GM18951 (cell line): ENCODE measurements at regions not wholly inside any gene's neighbourhood (a gene's known extent, or its start where the extent isn't known, plus 50 kb on each side); places are given as distances from the start of the nearest gene placed in this dataset.
"Not testable (repeated sequence)": the region's sequence is repeated elsewhere in the genome, so short reads cannot be mapped to it uniquely, and the experiment has no call there.

Experiments used
- POLR2A ChIP-seq: IDR thresholded peaks from 4 replicates; pipeline ENCODE4 v1.6.1; 2011; ENCODE audit warnings: mild to moderate bottlenecking; ENCODE audit not compliant: insufficient read length, insufficient read depth; ENCODE audit errors: extremely low read depth
- in situ Hi-C: fragments of 300-500 bp; cut with MboI; formaldehyde crosslinking; loops from one replicate; pipeline ENCODE4 v1.12.0; 2022; ENCODE audit warnings: low sequenced_read_pairs, mixed read lengths, inconsistent platforms; ENCODE audit not compliant: unreplicated experiment

DNA sequence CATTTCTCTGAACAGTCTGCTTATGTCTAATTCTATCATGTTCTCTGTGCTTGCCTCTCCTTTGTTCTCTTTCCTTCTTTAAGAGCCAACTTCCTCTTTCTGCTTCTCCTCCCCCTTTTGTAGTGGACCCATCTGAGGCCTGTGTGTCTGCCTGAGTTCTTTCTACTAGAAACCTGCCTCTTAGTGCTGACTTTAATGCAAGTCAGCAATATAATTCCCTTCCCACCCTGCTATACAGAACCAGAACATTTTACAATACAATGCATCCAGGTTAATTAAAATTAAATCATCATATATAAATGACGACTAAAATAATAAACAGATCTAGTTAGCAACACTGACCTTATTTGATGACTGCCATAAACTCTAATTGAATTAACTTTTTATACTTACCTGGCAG, 82.6 kb upstream of the GAS1 start:
- in situ Hi-C loops = no loop called here
- TF ChIP-seq POLR2A = no peak

DNA sequence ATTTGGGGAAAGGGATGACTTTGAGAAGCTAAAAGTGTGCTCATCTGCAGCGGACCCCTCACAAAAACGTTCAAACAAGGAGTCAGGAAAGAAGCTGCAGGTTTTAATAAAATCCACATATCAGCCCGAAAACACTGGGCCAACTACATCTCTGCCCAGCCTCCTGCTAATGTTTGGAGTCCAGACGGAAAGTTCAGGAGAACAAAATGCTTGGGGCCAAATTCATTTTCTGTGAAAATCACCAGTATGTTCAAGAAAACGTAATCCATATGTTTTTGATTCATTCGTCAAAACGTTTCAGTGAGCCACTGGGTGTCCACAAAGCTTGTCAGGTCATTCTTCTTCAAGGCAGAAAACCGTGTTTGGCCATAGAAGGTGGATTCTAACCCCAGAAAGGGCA, 87.5 kb upstream of the GAS1 start:
- TF ChIP-seq POLR2A = no peak
- in situ Hi-C loops = no loop called here

DNA sequence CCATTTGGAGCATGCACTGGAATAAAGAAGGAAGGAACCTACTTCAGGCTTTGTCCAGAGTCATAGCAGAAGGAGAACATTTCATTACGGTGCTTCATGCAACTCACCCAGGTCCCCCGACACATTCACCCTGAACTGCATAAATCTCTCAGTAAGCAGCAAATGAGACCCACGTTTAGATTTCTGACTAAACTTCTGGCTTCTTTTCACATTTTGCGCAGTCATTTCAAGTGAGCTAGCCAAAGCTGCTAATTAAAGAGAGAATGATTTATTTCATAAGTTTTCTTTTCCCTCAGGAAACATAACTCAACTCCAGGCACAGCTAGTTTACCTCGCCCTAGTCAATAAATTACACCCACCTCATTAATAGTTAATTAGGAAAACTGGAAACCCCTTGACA, 88.6 kb upstream of the GAS1 start:
- in situ Hi-C loops = no loop called here

DNA sequence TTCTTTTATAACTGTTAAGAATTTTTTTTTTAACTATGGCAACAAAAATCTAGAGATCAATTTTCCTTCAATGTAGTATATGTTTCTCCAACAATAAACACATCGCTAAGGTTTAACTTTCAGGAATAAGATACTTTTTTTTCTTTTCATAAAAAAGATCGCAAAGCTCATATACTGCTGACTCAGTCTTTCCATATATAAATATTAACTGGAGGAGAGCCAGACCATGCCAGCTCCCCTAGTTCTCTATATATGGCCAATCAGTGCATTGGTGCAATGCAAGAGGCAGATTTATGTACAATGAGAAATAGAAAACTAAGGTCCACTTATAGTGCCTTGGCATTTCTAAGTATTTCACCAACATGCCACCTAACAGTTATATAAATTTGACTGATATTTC, 89.2 kb upstream of the GAS1 start:
- in situ Hi-C loops = no loop called here
- TF ChIP-seq POLR2A = no peak

More for the DNA sequence above, 88.6 kb upstream of the GAS1 start:
- no peak for TF ChIP-seq POLR2A

DNA sequence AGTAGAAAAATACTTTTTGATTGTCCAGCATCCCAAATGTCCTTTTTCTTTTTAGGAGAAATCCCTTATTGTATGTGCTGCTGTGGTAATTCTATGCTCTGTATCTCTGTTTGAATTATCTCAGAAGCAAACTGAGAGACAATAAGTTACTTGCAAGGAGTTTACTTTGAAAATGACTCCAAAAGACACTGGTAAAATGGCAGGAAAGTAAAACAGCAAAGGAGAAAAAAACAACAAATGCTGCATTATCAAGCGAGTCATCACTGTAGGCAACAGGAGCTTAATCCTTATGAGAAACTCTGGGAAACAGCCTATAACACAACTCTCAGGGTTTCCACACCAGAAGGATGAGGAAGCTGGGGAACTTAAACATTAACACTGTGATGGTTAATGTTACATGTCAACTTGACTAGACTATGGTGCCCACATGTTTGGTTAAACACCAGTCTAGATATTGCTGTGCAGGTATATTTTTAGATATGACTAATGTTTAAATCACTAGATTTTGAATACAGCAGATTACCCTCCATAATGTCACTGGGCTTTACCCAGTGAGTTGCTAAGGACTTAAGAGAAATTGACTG, 92.6 kb upstream of the GAS1 start:
- no peak for TF ChIP-seq POLR2A
- in situ Hi-C loops = no loop called here

DNA sequence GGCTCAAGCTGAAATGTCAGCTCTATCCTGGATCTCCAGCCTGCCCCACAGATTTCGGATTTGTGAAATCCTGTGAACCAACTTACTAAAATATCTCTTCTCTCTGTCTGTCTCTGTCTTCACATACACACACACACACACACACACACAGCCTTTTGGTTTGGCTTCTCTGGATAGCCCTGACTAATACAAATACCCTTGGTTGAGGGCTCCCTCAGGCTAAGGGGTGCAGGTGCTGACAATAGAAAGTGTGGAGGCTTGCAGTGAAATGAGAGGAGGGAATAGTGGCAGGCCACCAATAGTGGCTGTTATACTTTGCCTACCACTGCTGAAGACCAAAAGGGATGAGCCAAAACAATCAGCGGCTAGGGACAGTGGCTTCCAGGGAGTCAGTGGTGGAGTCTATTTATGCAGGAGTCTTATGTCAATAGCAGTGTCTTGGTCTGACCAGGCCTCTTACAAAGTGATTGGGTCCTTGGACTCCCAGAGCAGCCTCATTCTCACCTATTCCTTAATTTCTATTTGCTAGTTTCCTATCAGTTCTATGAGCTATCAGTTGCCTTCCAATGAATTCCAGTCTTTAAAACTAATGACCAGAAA, 93.2 kb upstream of the GAS1 start:
- in situ Hi-C loops = no loop called here
- no peak for TF ChIP-seq POLR2A

DNA sequence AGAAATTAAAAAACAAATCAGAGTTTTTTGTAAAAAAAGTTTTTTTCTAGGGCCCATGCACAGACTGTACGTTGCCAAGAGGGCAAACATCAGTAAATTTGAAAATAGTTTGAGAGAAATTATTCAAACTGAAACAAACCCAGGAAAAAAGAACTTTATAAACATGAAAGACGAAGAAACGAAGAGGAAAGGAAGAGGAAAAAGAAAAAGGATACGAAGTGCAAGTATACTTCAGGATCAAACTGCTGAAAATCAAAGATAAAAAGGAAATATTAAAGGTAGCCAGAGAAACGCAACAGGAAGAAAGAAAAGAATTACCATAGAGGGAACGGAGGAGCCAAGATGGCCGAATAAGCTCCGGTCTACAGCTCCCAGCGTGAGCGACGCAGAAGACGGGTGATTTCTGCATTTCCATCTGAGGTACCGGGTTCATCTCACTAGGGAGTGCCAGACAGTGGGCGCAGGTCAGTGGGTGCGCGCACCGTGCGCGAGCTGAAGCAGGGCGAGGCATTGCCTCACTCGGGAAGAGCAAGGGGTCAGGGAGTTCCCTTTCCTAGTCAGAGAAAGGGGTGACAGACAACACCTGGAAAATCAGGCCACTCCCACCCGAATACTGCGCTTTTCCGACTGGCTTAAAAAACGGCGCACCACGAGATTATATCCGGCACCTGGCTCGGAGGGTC, 94.4 kb upstream of the GAS1 start:
- in situ Hi-C loops = not testable (repeated sequence)

DNA sequence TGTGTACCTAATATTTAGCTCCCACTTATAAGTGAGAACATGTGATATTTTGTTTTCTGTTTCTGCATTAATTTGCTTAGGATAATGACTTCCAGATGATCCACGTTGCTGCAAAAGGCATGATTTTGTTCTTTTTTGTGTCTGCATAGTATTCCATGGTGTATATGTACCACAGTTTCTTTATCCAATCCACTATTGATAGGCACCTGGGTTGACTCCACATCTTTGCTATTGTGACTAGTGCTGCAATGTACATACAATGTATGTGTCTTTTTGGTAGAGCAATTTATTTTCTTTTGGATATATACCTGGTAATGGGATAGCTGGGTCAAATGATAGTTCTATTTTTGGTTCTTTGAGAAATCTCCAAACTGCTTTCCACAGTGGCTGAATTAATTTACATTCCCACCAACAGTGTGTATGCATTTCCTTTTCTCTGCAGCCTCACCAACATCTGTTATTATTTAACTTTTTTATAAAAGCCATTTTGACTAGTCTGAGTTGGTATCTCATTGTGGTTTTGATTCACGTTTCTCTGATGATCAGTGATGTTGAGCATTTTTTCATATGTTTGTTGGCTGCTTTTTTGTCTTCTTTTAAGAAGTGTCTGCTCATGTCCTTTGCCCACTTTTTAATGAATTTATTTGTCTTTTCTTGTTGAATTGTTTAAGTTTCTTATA, 102.8 kb upstream of the GAS1 start:
- in situ Hi-C loops = not testable (repeated sequence)

DNA sequence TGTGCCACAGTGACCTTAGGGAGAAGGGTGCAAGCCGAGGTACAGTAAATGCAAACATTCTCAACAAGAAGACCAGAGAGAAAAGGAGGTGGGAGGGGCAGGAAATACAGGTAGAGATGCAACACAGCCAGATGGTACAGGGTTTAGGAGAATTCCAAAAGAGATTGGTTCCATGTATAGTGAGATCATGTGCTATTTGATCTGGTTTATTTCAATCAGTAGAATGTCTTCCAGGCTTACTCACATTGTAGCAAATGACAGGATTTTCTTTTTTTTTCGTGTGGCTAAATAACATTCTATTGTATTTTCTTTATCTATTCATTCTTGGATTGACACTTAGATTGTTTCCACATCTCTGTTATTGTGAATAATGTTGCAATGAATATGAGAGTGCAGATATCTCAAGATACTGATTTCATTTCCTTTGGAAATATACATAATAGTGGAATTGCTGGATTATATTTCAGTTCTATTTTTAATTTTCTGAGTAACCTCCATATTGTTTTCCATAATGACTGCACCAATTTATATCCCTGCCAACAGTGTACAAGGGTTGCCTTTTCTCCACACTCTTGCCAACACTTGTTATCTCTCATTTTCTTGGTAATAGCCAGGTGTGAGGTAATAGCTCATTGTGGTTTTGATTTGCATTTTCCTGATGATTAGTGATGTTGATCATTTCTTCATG, 107.8 kb upstream of the GAS1 start:
- in situ Hi-C loops = no loop called here
- no peak for TF ChIP-seq POLR2A

DNA sequence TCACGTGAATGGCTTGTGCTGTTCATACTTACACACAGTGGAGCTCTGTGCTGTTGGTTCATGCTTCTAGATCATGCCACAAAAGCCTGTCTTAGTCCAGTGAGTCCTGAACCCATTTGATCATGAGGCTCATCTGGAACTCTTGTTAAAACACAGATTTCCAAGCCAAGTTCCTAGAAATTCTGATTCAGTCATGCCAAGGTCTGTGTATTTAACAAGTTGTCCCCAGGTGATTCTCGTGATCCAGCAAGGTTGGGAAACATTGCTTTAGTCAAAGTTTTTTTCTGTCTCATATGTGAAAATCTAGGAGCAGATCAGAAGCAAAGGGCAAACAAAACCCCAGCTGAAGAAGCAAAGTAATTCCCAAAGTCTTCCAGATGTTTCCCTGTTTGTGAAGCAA, 112.5 kb upstream of the GAS1 start:
- no peak for TF ChIP-seq POLR2A
- in situ Hi-C loops = no loop called here

DNA sequence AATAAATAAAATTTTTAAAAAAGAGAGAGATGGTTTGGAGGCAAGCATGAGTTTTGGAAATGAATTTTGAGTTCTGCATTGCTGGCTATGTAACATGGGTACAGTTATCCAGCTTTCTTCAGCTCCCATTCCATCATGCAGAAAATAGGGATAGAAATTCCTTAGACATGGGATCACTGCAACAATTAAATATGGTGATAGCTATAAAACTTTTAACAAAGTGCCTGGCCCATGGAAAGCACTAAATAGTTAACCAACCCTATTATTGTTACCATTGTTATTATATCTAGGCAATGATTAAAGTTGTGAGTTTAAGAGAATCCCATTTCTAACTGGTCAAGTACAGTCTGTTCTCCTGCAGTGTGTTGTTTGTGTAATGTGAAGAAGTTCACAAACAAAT, 115.4 kb upstream of the GAS1 start:
- no peak for TF ChIP-seq POLR2A
- in situ Hi-C loops = no loop called here

DNA sequence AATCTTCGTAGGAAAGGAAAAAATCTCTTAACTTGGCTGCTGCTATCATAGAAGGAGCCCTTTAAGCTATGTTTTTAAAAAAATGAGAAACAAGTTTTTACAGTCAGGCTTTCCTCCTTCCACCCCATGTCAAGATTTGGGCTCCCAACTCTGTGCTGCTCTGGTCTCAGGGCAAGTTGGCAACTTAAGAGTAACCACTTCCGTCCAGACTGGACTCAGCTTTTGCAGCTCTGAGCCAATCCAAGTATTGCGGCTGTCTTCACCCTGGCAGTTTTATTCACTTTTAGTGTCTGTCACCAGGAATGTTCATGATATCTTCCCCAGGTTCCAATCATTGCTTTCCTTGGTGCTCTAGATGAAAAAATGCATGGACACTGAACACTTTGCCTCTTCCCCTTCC, 115.9 kb upstream of the GAS1 start:
- no peak for TF ChIP-seq POLR2A
- in situ Hi-C loops = no loop called here

DNA sequence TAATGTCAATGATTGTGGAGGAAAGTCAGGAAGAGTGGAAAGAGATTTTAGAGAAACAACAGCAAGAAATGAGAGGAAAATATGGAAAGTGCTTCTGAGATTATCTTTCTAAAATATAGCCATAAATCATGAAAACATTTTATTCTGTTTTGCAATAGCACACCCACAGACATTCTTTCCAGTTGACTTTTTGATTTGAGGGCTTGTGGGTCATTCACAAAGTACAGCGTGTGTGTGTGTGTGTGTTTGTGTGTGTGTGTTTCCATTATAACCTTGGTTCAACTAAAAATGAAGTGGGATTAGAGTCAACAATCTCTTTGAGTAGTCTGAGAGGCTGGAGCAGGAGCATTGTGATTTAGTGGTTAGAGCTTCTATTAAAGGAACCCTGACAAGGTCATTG, 116.6 kb upstream of the GAS1 start:
- TF ChIP-seq POLR2A = no peak
- in situ Hi-C loops = no loop called here
